Right atrium auricular region (tissue), 2 donors: ENCODE measurements at regions not wholly inside any gene's neighbourhood (a gene's known extent, or its start where the extent isn't known, plus 50 kb on each side); places are given as distances from the start of the nearest gene placed in this dataset.

Experiments used
- DNase-seq: peaks from one replicate; pipeline ENCODE4 v3.0.0-alpha.2; 2019; ENCODE audit warnings: low spot score
- H3K27ac ChIP-seq, 2 donors: fragments of 200-600 bp; sonication (generic); 1 replicate in 1 of 2; 2 replicates in 1 of 2; pipeline ENCODE4 v1.5.1; 2016 to 2019
- H3K27me3 ChIP-seq, 2 donors: fragments of 200-600 bp; sonication (generic); one replicate each; pipeline versions ENCODE4 v1.5.1 to v1.6.0; 2017 to 2019
- H3K36me3 ChIP-seq: fragments of 200-600 bp; sonication (generic); one replicate; pipeline ENCODE4 v1.5.1; 2016
- H3K4me1 ChIP-seq, 2 donors: fragments of 200-600 bp; sonication (generic); one replicate each; pipeline versions ENCODE4 v1.5.1 to v1.6.0; 2017 to 2019
- H3K4me3 ChIP-seq, 2 donors: fragments of 200-600 bp; sonication (generic); 1 replicate in 1 of 2; 2 replicates in 1 of 2; pipeline ENCODE4 v1.5.1; 2017 to 2019; ENCODE audit warnings: mild to moderate bottlenecking in 1 of 2, moderate library complexity in 1 of 2
- H3K9me3 ChIP-seq, 2 donors: fragments of 200-600 bp; sonication (generic); one replicate each; pipeline ENCODE4 v1.5.1; 2019
- CTCF ChIP-seq, 2 donors: fragments of 200-600 bp; sonication (generic); IDR thresholded peaks; one replicate each; pipeline ENCODE4 v1.5.1; 2019; ENCODE audit warnings: antibody characterized with exemption in 2 of 2

GRCh38 chr2:2890246-2890645, 487.4 kb downstream of the EIPR1 start:
- no peak for TF ChIP-seq CTCF (IDR thresholded peaks at IDR 0.05)
- DNase-seq: no peak
- Histone ChIP-seq H3K27ac (no peak overlapping the region), H3K27me3 (no peaks in the 10 kb centered on the region), H3K36me3 (no peaks in the 10 kb centered on the region), H3K4me3 (no peak overlapping the region), H3K9me3 (no peaks in the 10 kb centered on the region), H3K4me1 (no peaks in the 10 kb centered on the region)

GRCh38 chr2:2889646-2890045, 488.0 kb downstream of the EIPR1 start:
- Histone ChIP-seq H3K9me3 (no peaks in the 10 kb centered on the region), H3K4me1 (no peaks in the 10 kb centered on the region), H3K4me3 (no peak overlapping the region), H3K27me3 (no peaks in the 10 kb centered on the region), H3K27ac (no peak overlapping the region), H3K36me3 (no peaks in the 10 kb centered on the region)
- DNase-seq: no peak
- no peak for TF ChIP-seq CTCF (IDR thresholded peaks at IDR 0.05)

- Histone ChIP-seq H3K27ac (no peak overlapping the region), H3K9me3 (no peaks in the 10 kb centered on the region), H3K36me3 (no peaks in the 10 kb centered on the region), H3K4me3 (no peak overlapping the region), H3K4me1 (no peaks in the 10 kb centered on the region), H3K27me3 (no peaks in the 10 kb centered on the region)
- DNase-seq: no peak
- TF ChIP-seq CTCF (IDR thresholded peaks at IDR 0.05): no peak
These were observed 488.5 kb downstream of the EIPR1 start for GRCh38 chr2:2889141-2889540.

- TF ChIP-seq CTCF (IDR thresholded peaks at IDR 0.05): no peak
- no peaks in the 10 kb centered on the region for H3K9me3 ChIP-seq
- H3K27me3 ChIP-seq: no peaks in the 10 kb centered on the region
- H3K4me1 ChIP-seq: no peaks in the 10 kb centered on the region
- no peak overlapping the region for H3K27ac ChIP-seq
- no peak for DNase-seq
- no peaks in the 10 kb centered on the region for H3K36me3 ChIP-seq
- no peak overlapping the region for H3K4me3 ChIP-seq
These were observed 489.7 kb downstream of the EIPR1 start for GRCh38 chr2:2887772-2888387.

GRCh38 chr2:2886922-2887321, 490.7 kb downstream of the EIPR1 start:
- Histone ChIP-seq H3K27ac (no peak overlapping the region), H3K4me1 (no peaks in the 10 kb centered on the region), H3K4me3 (no peak overlapping the region), H3K36me3 (no peaks in the 10 kb centered on the region), H3K9me3 (peaks cover 0 to 6% of the 10 kb centered on the region in 2 donors), H3K27me3 (no peaks in the 10 kb centered on the region)
- DNase-seq: no peak
- TF ChIP-seq CTCF (IDR thresholded peaks at IDR 0.05): no peak

- no peak for TF ChIP-seq CTCF (IDR thresholded peaks at IDR 0.05)
- Histone ChIP-seq H3K9me3 (peaks cover 0 to 6% of the 10 kb centered on the region in 2 donors), H3K4me3 (no peak overlapping the region), H3K27ac (no peak overlapping the region), H3K27me3 (no peaks in the 10 kb centered on the region), H3K36me3 (no peaks in the 10 kb centered on the region), H3K4me1 (no peaks in the 10 kb centered on the region)
- DNase-seq: no peak
These were observed 496.1 kb downstream of the EIPR1 start for GRCh38 chr2:2881499-2881898.
